ENCODE measurements at regions not wholly inside any gene's neighbourhood (a gene's known extent, or its start where the extent isn't known, plus 50 kb on each side); places are given as distances from the start of the nearest gene placed in this dataset.

- Histone ChIP-seq H3K4me3 (ENCODE audit: low read length in 2 of 2) (no peak overlapping the region), H3K36me3 (ENCODE audit: control insufficient read depth in 1 of 2, insufficient read depth in 2 of 2, low read length in 1 of 2) (no peaks in the 10 kb centered on the region), H3K27ac (ENCODE audit: low read depth in 1 of 2, low read length in 2 of 2) (no peak overlapping the region), H3K9me3 (ENCODE audit: control insufficient read depth, low read length) (no peaks in the 10 kb centered on the region), H3K4me1 (ENCODE audit: control insufficient read depth in 1 of 2, insufficient read depth in 2 of 2, low read length in 2 of 2) (peaks cover 2 to 5% of the 10 kb centered on the region in 2 donors), H3K27me3 (ENCODE audit: control insufficient read depth in 1 of 2, insufficient read depth in 2 of 2, low read length in 1 of 2) (no peaks in the 10 kb centered on the region)
- 24 to 28% methylated on average over 4 of the region's 4 CpGs for WGBS, 2 donors
- DNase-seq (peak in 1 of 2 donors; percentile 42), ATAC-seq (ENCODE audit: low FRiP score) (peak; percentile 79)
- intact Hi-C loops (cut with DNase I): no loop called here
Observed at GRCh38 chr5:124371111-124371706, 375.2 kb downstream of the ZNF608 start.

GRCh38 chr5:124370601-124371000 lies 375.8 kb downstream of the ZNF608 start:
- Histone ChIP-seq H3K9me3 (ENCODE audit: control insufficient read depth, low read length) (no peaks in the 10 kb centered on the region), H3K4me1 (ENCODE audit: control insufficient read depth in 1 of 2, insufficient read depth in 2 of 2, low read length in 2 of 2) (peaks cover 2 to 5% of the 10 kb centered on the region in 2 donors), H3K36me3 (ENCODE audit: control insufficient read depth in 1 of 2, insufficient read depth in 2 of 2, low read length in 1 of 2) (no peaks in the 10 kb centered on the region), H3K4me3 (ENCODE audit: low read length in 2 of 2) (no peak overlapping the region), H3K27me3 (ENCODE audit: control insufficient read depth in 1 of 2, insufficient read depth in 2 of 2, low read length in 1 of 2) (no peaks in the 10 kb centered on the region), H3K27ac (ENCODE audit: low read depth in 1 of 2, low read length in 2 of 2) (no peak overlapping the region)
- intact Hi-C loops (cut with DNase I): no loop called here
- DNase-seq (no peak), ATAC-seq (ENCODE audit: low FRiP score) (no peak)

- H3K27me3 ChIP-seq (ENCODE audit: control insufficient read depth in 1 of 2, insufficient read depth in 2 of 2, low read length in 1 of 2): no peaks in the 10 kb centered on the region
- DNase-seq (no peak), ATAC-seq (ENCODE audit: low FRiP score) (no peak)
- no peak overlapping the region for H3K4me3 ChIP-seq (ENCODE audit: low read length in 2 of 2)
- WGBS, 2 donors: 77 to 80% methylated on average over 4 of the region's 4 CpGs
- H3K36me3 ChIP-seq (ENCODE audit: control insufficient read depth in 1 of 2, insufficient read depth in 2 of 2, low read length in 1 of 2): no peaks in the 10 kb centered on the region
- intact Hi-C loops (cut with DNase I): no loop called here
- H3K9me3 ChIP-seq (ENCODE audit: control insufficient read depth, low read length): no peaks in the 10 kb centered on the region
- no peaks in the 10 kb centered on the region for H3K4me1 ChIP-seq (ENCODE audit: control insufficient read depth in 1 of 2, insufficient read depth in 2 of 2, low read length in 2 of 2)
- H3K27ac ChIP-seq (ENCODE audit: low read depth in 1 of 2, low read length in 2 of 2): no peak overlapping the region
Observed at GRCh38 chr5:124365361-124365801, 381.1 kb downstream of the ZNF608 start.

- ATAC-seq (ENCODE audit: low FRiP score): no peak
- Histone ChIP-seq H3K4me3 (ENCODE audit: low read length in 2 of 2) (no peak overlapping the region), H3K27me3 (ENCODE audit: control insufficient read depth in 1 of 2, insufficient read depth in 2 of 2, low read length in 1 of 2) (no peaks in the 10 kb centered on the region), H3K36me3 (ENCODE audit: control insufficient read depth in 1 of 2, insufficient read depth in 2 of 2, low read length in 1 of 2) (no peaks in the 10 kb centered on the region), H3K4me1 (ENCODE audit: control insufficient read depth in 1 of 2, insufficient read depth in 2 of 2, low read length in 2 of 2) (peaks cover 0 to 4% of the 10 kb centered on the region in 2 donors), H3K27ac (ENCODE audit: low read depth in 1 of 2, low read length in 2 of 2) (no peak overlapping the region), H3K9me3 (ENCODE audit: control insufficient read depth, low read length) (no peaks in the 10 kb centered on the region)
- intact Hi-C loops (cut with DNase I): no loop called here
- WGBS, 2 donors: 97 to 100% methylated on average over 1 of the region's 1 CpG
- DNase-seq: no peak
Observed at GRCh38 chr5:124355928-124356327, 390.5 kb downstream of the ZNF608 start.

- ATAC-seq (ENCODE audit: low FRiP score) (no peak), DNase-seq (no peak)
- H3K4me3 ChIP-seq (ENCODE audit: low read length in 2 of 2): no peak overlapping the region
- H3K36me3 ChIP-seq (ENCODE audit: control insufficient read depth in 1 of 2, insufficient read depth in 2 of 2, low read length in 1 of 2): no peaks in the 10 kb centered on the region
- no peaks in the 10 kb centered on the region for H3K27me3 ChIP-seq (ENCODE audit: control insufficient read depth in 1 of 2, insufficient read depth in 2 of 2, low read length in 1 of 2)
- H3K9me3 ChIP-seq (ENCODE audit: control insufficient read depth, low read length): no peaks in the 10 kb centered on the region
- peaks cover 0 to 4% of the 10 kb centered on the region in 2 donors for H3K4me1 ChIP-seq (ENCODE audit: control insufficient read depth in 1 of 2, insufficient read depth in 2 of 2, low read length in 2 of 2)
- no peak overlapping the region for H3K27ac ChIP-seq (ENCODE audit: low read depth in 1 of 2, low read length in 2 of 2)
- 90% methylated on average over 5 of the region's 5 CpGs for WGBS, 2 donors
- intact Hi-C loops (cut with DNase I): no loop called here
Observed at GRCh38 chr5:124353016-124353415, 393.4 kb downstream of the ZNF608 start.

GRCh38 chr5:124352312-124352711 lies 394.1 kb downstream of the ZNF608 start:
- Histone ChIP-seq H3K9me3 (ENCODE audit: control insufficient read depth, low read length) (no peaks in the 10 kb centered on the region), H3K36me3 (ENCODE audit: control insufficient read depth in 1 of 2, insufficient read depth in 2 of 2, low read length in 1 of 2) (no peaks in the 10 kb centered on the region), H3K27me3 (ENCODE audit: control insufficient read depth in 1 of 2, insufficient read depth in 2 of 2, low read length in 1 of 2) (no peaks in the 10 kb centered on the region), H3K27ac (ENCODE audit: low read depth in 1 of 2, low read length in 2 of 2) (no peak overlapping the region), H3K4me1 (ENCODE audit: control insufficient read depth in 1 of 2, insufficient read depth in 2 of 2, low read length in 2 of 2) (peaks cover 0 to 4% of the 10 kb centered on the region in 2 donors), H3K4me3 (ENCODE audit: low read length in 2 of 2) (no peak overlapping the region)
- WGBS, 2 donors: 25 to 27% methylated on average over 4 of the region's 4 CpGs
- ATAC-seq (ENCODE audit: low FRiP score) (no peak), DNase-seq (no peak)
- intact Hi-C loops (cut with DNase I): no loop called here

- H3K27ac ChIP-seq (ENCODE audit: low read depth in 1 of 2, low read length in 2 of 2): no peak overlapping the region
- H3K9me3 ChIP-seq (ENCODE audit: control insufficient read depth, low read length): no peaks in the 10 kb centered on the region
- intact Hi-C loops (cut with DNase I): no loop called here
- DNase-seq: no peak
- WGBS, 2 donors: 94 to 97% methylated on average over 4 of the region's 4 CpGs
- ATAC-seq (ENCODE audit: low FRiP score): no peak
- no peaks in the 10 kb centered on the region for H3K36me3 ChIP-seq (ENCODE audit: control insufficient read depth in 1 of 2, insufficient read depth in 2 of 2, low read length in 1 of 2)
- H3K4me1 ChIP-seq (ENCODE audit: control insufficient read depth in 1 of 2, insufficient read depth in 2 of 2, low read length in 2 of 2): peaks cover 0 to 4% of the 10 kb centered on the region in 2 donors
- H3K27me3 ChIP-seq (ENCODE audit: control insufficient read depth in 1 of 2, insufficient read depth in 2 of 2, low read length in 1 of 2): no peaks in the 10 kb centered on the region
- no peak overlapping the region for H3K4me3 ChIP-seq (ENCODE audit: low read length in 2 of 2)
Observed at GRCh38 chr5:124349931-124350330, 396.5 kb downstream of the ZNF608 start.

- Histone ChIP-seq H3K36me3 (ENCODE audit: control insufficient read depth in 1 of 2, insufficient read depth in 2 of 2, low read length in 1 of 2) (no peaks in the 10 kb centered on the region), H3K9me3 (ENCODE audit: control insufficient read depth, low read length) (no peaks in the 10 kb centered on the region), H3K4me3 (ENCODE audit: low read length in 2 of 2) (no peak overlapping the region), H3K27me3 (ENCODE audit: control insufficient read depth in 1 of 2, insufficient read depth in 2 of 2, low read length in 1 of 2) (no peaks in the 10 kb centered on the region), H3K27ac (ENCODE audit: low read depth in 1 of 2, low read length in 2 of 2) (no peak overlapping the region), H3K4me1 (ENCODE audit: control insufficient read depth in 1 of 2, insufficient read depth in 2 of 2, low read length in 2 of 2) (peaks cover 2 to 4% of the 10 kb centered on the region in 2 donors)
- ATAC-seq (ENCODE audit: low FRiP score) (no peak), DNase-seq (no peak)
- 89 to 97% methylated on average over 5 of the region's 5 CpGs for WGBS, 2 donors
- intact Hi-C loops (cut with DNase I): no loop called here
Observed at GRCh38 chr5:124343451-124343867, 403.0 kb downstream of the ZNF608 start.

GRCh38 chr5:124342986-124343385 lies 403.5 kb downstream of the ZNF608 start:
- DNase-seq: no peak
- Histone ChIP-seq H3K9me3 (ENCODE audit: control insufficient read depth, low read length) (no peaks in the 10 kb centered on the region), H3K27me3 (ENCODE audit: control insufficient read depth in 1 of 2, insufficient read depth in 2 of 2, low read length in 1 of 2) (no peaks in the 10 kb centered on the region), H3K36me3 (ENCODE audit: control insufficient read depth in 1 of 2, insufficient read depth in 2 of 2, low read length in 1 of 2) (no peaks in the 10 kb centered on the region), H3K27ac (ENCODE audit: low read depth in 1 of 2, low read length in 2 of 2) (no peak overlapping the region), H3K4me3 (ENCODE audit: low read length in 2 of 2) (no peak overlapping the region), H3K4me1 (ENCODE audit: control insufficient read depth in 1 of 2, insufficient read depth in 2 of 2, low read length in 2 of 2) (peaks cover 2 to 4% of the 10 kb centered on the region in 2 donors)
- no peak for ATAC-seq (ENCODE audit: low FRiP score)
- intact Hi-C loops (cut with DNase I): no loop called here
- 52 to 60% methylated on average over 1 of the region's 1 CpG for WGBS, 2 donors
